HUES6 (cell line): ENCODE measurements at regions not wholly inside any gene's neighbourhood (a gene's known extent, or its start where the extent isn't known, plus 50 kb on each side); places are given as distances from the start of the nearest gene placed in this dataset.

Source experiments
- H3K27ac ChIP-seq: 2 replicates; pipeline ENCODE4 v1.7.0; 2013; ENCODE audit warnings: low read depth, mild to moderate bottlenecking, low read length, inconsistent platforms
- H3K27me3 ChIP-seq: 2 replicates; pipeline ENCODE4 v1.6.1; 2013; ENCODE audit warnings: low read length; ENCODE audit not compliant: control insufficient read depth, insufficient read depth
- H3K36me3 ChIP-seq: 2 replicates; pipeline ENCODE4 v1.6.1; 2013; ENCODE audit warnings: low read length; ENCODE audit not compliant: control insufficient read depth, insufficient read depth
- H3K4me1 ChIP-seq: 2 replicates; pipeline ENCODE4 v1.6.1; 2013; ENCODE audit warnings: low read length; ENCODE audit not compliant: control insufficient read depth, insufficient read depth
- H3K4me3 ChIP-seq: 2 replicates; pipeline ENCODE4 v1.5.1; 2013; ENCODE audit warnings: low read depth, low read length
- H3K9ac ChIP-seq: one replicate; pipeline ENCODE4 v1.6.1; 2013; ENCODE audit warnings: mild to moderate bottlenecking, low read length
- H3K9me3 ChIP-seq: 2 replicates; pipeline ENCODE4 v1.6.1; 2013; ENCODE audit warnings: low read depth, low read length; ENCODE audit not compliant: control insufficient read depth, insufficient read depth

GRCh38 chr19:28502879-28503734 lies 709.8 kb downstream of the UQCRFS1 start:
- H3K4me1 ChIP-seq = peaks cover 6% of the 10 kb centered on the region; the same call in 1 of the 2 replicates
- no peaks in the 10 kb centered on the region for H3K9me3 ChIP-seq
- no peaks in the 10 kb centered on the region for H3K36me3 ChIP-seq
- H3K9ac ChIP-seq = no peak overlapping the region
- H3K27ac ChIP-seq = no peak overlapping the region
- no peak overlapping the region for H3K4me3 ChIP-seq
- H3K27me3 ChIP-seq = no peaks in the 10 kb centered on the region

GRCh38 chr19:28501976-28502375 lies 711.0 kb downstream of the UQCRFS1 start:
- Histone ChIP-seq H3K9me3 (no peaks in the 10 kb centered on the region), H3K4me1 (peaks cover 6% of the 10 kb centered on the region; the same call in 1 of the 2 replicates), H3K36me3 (no peaks in the 10 kb centered on the region), H3K4me3 (no peak overlapping the region), H3K27me3 (no peaks in the 10 kb centered on the region), H3K9ac (no peak overlapping the region), H3K27ac (no peak overlapping the region)

GRCh38 chr19:28500982-28501630 lies 711.8 kb downstream of the UQCRFS1 start:
- Histone ChIP-seq H3K4me3 (no peak overlapping the region), H3K9ac (no peak overlapping the region), H3K9me3 (no peaks in the 10 kb centered on the region), H3K4me1 (peaks cover 6% of the 10 kb centered on the region; the same call in 1 of the 2 replicates), H3K27ac (no peak overlapping the region), H3K36me3 (no peaks in the 10 kb centered on the region), H3K27me3 (no peaks in the 10 kb centered on the region)

GRCh38 chr19:28500296-28500695 lies 712.7 kb downstream of the UQCRFS1 start:
- Histone ChIP-seq H3K4me1 (peaks cover 6% of the 10 kb centered on the region; the same call in 1 of the 2 replicates), H3K9me3 (no peaks in the 10 kb centered on the region), H3K4me3 (no peak overlapping the region), H3K27ac (no peak overlapping the region), H3K9ac (no peak overlapping the region), H3K27me3 (no peaks in the 10 kb centered on the region), H3K36me3 (no peaks in the 10 kb centered on the region)

- no peaks in the 10 kb centered on the region for H3K36me3 ChIP-seq
- H3K27ac ChIP-seq = no peak overlapping the region
- no peaks in the 10 kb centered on the region for H3K9me3 ChIP-seq
- H3K9ac ChIP-seq = no peak overlapping the region
- no peaks in the 10 kb centered on the region for H3K27me3 ChIP-seq
- peaks cover 21% of the 10 kb centered on the region for H3K4me1 ChIP-seq
- no peak overlapping the region for H3K4me3 ChIP-seq
These were observed 714.5 kb downstream of the UQCRFS1 start for GRCh38 chr19:28498404-28498976.

GRCh38 chr19:28497887-28498286 lies 715.1 kb downstream of the UQCRFS1 start:
- H3K27me3 ChIP-seq = no peaks in the 10 kb centered on the region
- no peak overlapping the region for H3K27ac ChIP-seq
- no peaks in the 10 kb centered on the region for H3K9me3 ChIP-seq
- no peaks in the 10 kb centered on the region for H3K36me3 ChIP-seq
- no peak overlapping the region for H3K9ac ChIP-seq
- H3K4me3 ChIP-seq = no peak overlapping the region
- peaks cover 16% of the 10 kb centered on the region for H3K4me1 ChIP-seq

- Histone ChIP-seq H3K27ac (no peak overlapping the region), H3K36me3 (no peaks in the 10 kb centered on the region), H3K4me1 (peaks cover 21% of the 10 kb centered on the region), H3K9ac (no peak overlapping the region), H3K4me3 (no peak overlapping the region), H3K9me3 (no peaks in the 10 kb centered on the region), H3K27me3 (no peaks in the 10 kb centered on the region)
These were observed 715.8 kb downstream of the UQCRFS1 start for GRCh38 chr19:28497137-28497536.

GRCh38 chr19:28495046-28495445 lies 717.9 kb downstream of the UQCRFS1 start:
- H3K4me1 ChIP-seq = peaks cover 27% of the 10 kb centered on the region
- H3K4me3 ChIP-seq = no peak overlapping the region
- H3K27ac ChIP-seq = no peak overlapping the region
- no peaks in the 10 kb centered on the region for H3K27me3 ChIP-seq
- no peaks in the 10 kb centered on the region for H3K9me3 ChIP-seq
- H3K36me3 ChIP-seq = no peaks in the 10 kb centered on the region
- H3K9ac ChIP-seq = no peak overlapping the region

GRCh38 chr19:28494461-28494860 lies 718.5 kb downstream of the UQCRFS1 start:
- no peaks in the 10 kb centered on the region for H3K36me3 ChIP-seq
- no peak overlapping the region for H3K4me3 ChIP-seq

GRCh38 chr19:28493884-28494283 lies 719.1 kb downstream of the UQCRFS1 start:
- Histone ChIP-seq H3K36me3 (no peaks in the 10 kb centered on the region), H3K4me1 (peaks cover 27% of the 10 kb centered on the region), H3K27ac (no peak overlapping the region), H3K4me3 (no peak overlapping the region), H3K9ac (no peak overlapping the region), H3K27me3 (no peaks in the 10 kb centered on the region), H3K9me3 (no peaks in the 10 kb centered on the region)

More at GRCh38 chr19:28494461-28494860, 718.5 kb downstream of the UQCRFS1 start:
- Histone ChIP-seq H3K27ac (no peak overlapping the region), H3K4me1 (peaks cover 27% of the 10 kb centered on the region), H3K9me3 (no peaks in the 10 kb centered on the region), H3K27me3 (no peaks in the 10 kb centered on the region), H3K9ac (no peak overlapping the region)

GRCh38 chr19:28492621-28493020 lies 720.3 kb downstream of the UQCRFS1 start:
- H3K27me3 ChIP-seq = no peaks in the 10 kb centered on the region
- H3K4me1 ChIP-seq = peaks cover 37% of the 10 kb centered on the region
- no peak overlapping the region for H3K4me3 ChIP-seq
- no peak overlapping the region for H3K9ac ChIP-seq
- no peaks in the 10 kb centered on the region for H3K36me3 ChIP-seq
- H3K9me3 ChIP-seq = no peaks in the 10 kb centered on the region
- H3K27ac ChIP-seq = no peak overlapping the region
